Neuronal stem cell (in vitro differentiated cells): ENCODE measurements at regions not wholly inside any gene's neighbourhood (a gene's known extent, or its start where the extent isn't known, plus 50 kb on each side); places are given as distances from the start of the nearest gene placed in this dataset.

Experiments used
- DNase-seq: peaks from one replicate; pipeline ENCODE4 v3.0.0-alpha.2; 2013; ENCODE audit warnings: low spot score
- H2AFZ ChIP-seq: one replicate; pipeline ENCODE4 v1.6.1; 2013; ENCODE audit warnings: mild to moderate bottlenecking, low read length, inconsistent platforms
- H2AK5ac ChIP-seq: 2 replicates; pipeline ENCODE4 v1.6.1; 2013; ENCODE audit warnings: low read depth, mild to moderate bottlenecking, inconsistent platforms, low read length, moderate library complexity, mixed read lengths
- H2BK120ac ChIP-seq: 2 replicates; pipeline ENCODE4 v1.6.1; 2013; ENCODE audit warnings: low read depth, mild to moderate bottlenecking, inconsistent platforms, low read length, moderate library complexity, mixed read lengths
- H2BK12ac ChIP-seq: one replicate; pipeline ENCODE4 v1.6.1; 2013; ENCODE audit warnings: low read length, inconsistent platforms
- H2BK15ac ChIP-seq: 2 replicates; pipeline ENCODE4 v1.6.1; 2013; ENCODE audit warnings: mild to moderate bottlenecking, low read length, inconsistent platforms, mixed read lengths
- H2BK5ac ChIP-seq: one replicate; pipeline ENCODE4 v1.6.1; 2013; ENCODE audit warnings: inconsistent platforms, mild to moderate bottlenecking, low read length, moderate library complexity
- H3K14ac ChIP-seq: one replicate; pipeline ENCODE4 v1.6.1; 2013; ENCODE audit warnings: low read length, inconsistent platforms
- H3K18ac ChIP-seq: 2 replicates; pipeline ENCODE4 v1.6.1; 2013; ENCODE audit warnings: low read length, inconsistent platforms
- H3K23ac ChIP-seq: 2 replicates; pipeline ENCODE4 v1.6.1; 2013; ENCODE audit warnings: low read depth, mild to moderate bottlenecking, mixed read lengths, low read length, inconsistent platforms; ENCODE audit not compliant: poor library complexity
- H3K27ac ChIP-seq: replicated peaks from 3 replicates; pipeline ENCODE4 v1.5.1; 2013; ENCODE audit warnings: low read length, inconsistent platforms
- H3K27me3 ChIP-seq, 3 experiments: 2 replicates each; pipeline ENCODE4 v1.6.1; 2013; ENCODE audit warnings: low read length in 3 of 3, mild to moderate bottlenecking in 2 of 3, inconsistent platforms in 1 of 3, low read depth in 1 of 3, mixed read lengths in 1 of 3, moderate library complexity in 1 of 3; ENCODE audit not compliant: control insufficient read depth in 3 of 3, insufficient read depth in 3 of 3
- H3K36me3 ChIP-seq, 2 donors: replicated peaks in 1 of 2; 2 replicates each; pipeline ENCODE4 v1.6.1; 2013; ENCODE audit warnings: low read length in 2 of 2; ENCODE audit not compliant: control insufficient read depth in 2 of 2, insufficient read depth in 2 of 2
- H3K4ac ChIP-seq: 2 replicates; pipeline ENCODE4 v1.6.1; 2013; ENCODE audit warnings: inconsistent platforms, mild to moderate bottlenecking, low read length, moderate library complexity
- H3K4me1 ChIP-seq, 2 donors: 1 replicate in 1 of 2; 2 replicates in 1 of 2; pipeline ENCODE4 v1.6.1; 2013; ENCODE audit warnings: low read length in 2 of 2, low read depth in 1 of 2; ENCODE audit not compliant: control insufficient read depth in 2 of 2, insufficient read depth in 1 of 2
- H3K4me2 ChIP-seq: one replicate; pipeline ENCODE4 v1.6.1; 2013; ENCODE audit warnings: mild to moderate bottlenecking, low read length, inconsistent platforms; ENCODE audit not compliant: insufficient read depth, poor library complexity, severe bottlenecking
- H3K4me3 ChIP-seq, 2 donors: 2 replicates each; pipeline ENCODE4 v1.5.1; 2013; ENCODE audit warnings: low read length in 2 of 2, mild to moderate bottlenecking in 2 of 2, inconsistent platforms in 1 of 2, moderate library complexity in 1 of 2
- H3K79me1 ChIP-seq: one replicate; pipeline ENCODE4 v1.6.1; 2013; ENCODE audit warnings: low read depth, mild to moderate bottlenecking, inconsistent platforms, low read length, moderate library complexity
- H3K9ac ChIP-seq: one replicate; pipeline ENCODE4 v1.6.1; 2013; ENCODE audit warnings: mild to moderate bottlenecking, low read depth, low read length, inconsistent platforms; ENCODE audit not compliant: poor library complexity
- H3K9me3 ChIP-seq, 2 donors: replicated peaks in 1 of 2; 2 replicates each; pipeline versions ENCODE3 to v1.6.1; 2013; ENCODE audit warnings: low read length in 2 of 2, mild to moderate bottlenecking in 2 of 2, inconsistent platforms in 1 of 2, low read depth in 1 of 2, mixed read lengths in 1 of 2, moderate library complexity in 1 of 2; ENCODE audit not compliant: control insufficient read depth in 2 of 2, insufficient read depth in 1 of 2
- H4K8ac ChIP-seq: one replicate; pipeline ENCODE4 v1.6.1; 2013; ENCODE audit warnings: low read depth, mild to moderate bottlenecking, inconsistent platforms, low read length, moderate library complexity
- H4K91ac ChIP-seq: one replicate; pipeline ENCODE4 v1.6.1; 2013; ENCODE audit warnings: low read length, low read depth, mild to moderate bottlenecking, inconsistent platforms; ENCODE audit not compliant: poor library complexity
- WGBS, 2 donors: extraction: QIAGEN DNeasy Blood & Tissue Kit; methylation state at CpG; one replicate each; pipeline ENCODE4 v1.1.7; 2013; ENCODE audit warnings: missing lambda C conversion rate in 2 of 2, mixed read lengths in 1 of 2; ENCODE audit not compliant: insufficient read length in 2 of 2, insufficient replicate concordance in 1 of 2; ENCODE audit errors: extremely low coverage in 2 of 2; 5-methylcytosine and 5-hydroxymethylcytosine counted together

DNA sequence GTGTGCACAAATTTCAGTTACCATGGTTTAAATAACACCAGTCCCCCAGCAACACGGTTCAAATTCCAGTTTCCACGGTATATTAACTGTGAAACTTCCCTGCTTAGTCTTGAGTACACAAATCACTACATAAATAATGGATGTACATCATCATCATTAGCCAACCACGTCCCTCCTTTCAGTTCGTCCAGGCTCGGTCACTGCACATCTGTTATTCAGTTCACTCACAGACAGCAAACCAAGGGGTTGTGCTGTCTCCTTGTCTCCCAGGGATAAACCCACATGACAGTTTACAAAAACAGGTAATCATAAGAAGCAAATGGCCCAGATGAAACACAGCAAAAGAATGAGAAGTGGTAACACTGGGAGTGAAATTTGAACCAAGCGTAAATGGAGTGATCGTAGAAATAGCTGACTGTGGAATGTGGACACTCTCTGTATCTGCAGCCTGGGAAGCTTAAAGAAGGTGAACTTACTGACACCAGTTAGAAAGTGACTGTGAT lies 61.0 kb upstream of the RAD23B start:
- Histone ChIP-seq H3K14ac (no peak overlapping the region), H2AFZ (peak overlapping the region; percentile 76), H2BK120ac (no peak overlapping the region), H3K23ac (no peak overlapping the region), H2BK15ac (no peak overlapping the region), H2BK12ac (no peak overlapping the region), H3K79me1 (no peaks in the 10 kb centered on the region), H2BK5ac (no peak overlapping the region), H3K4me1 (peaks cover 2 to 5% of the 10 kb centered on the region in 2 donors), H3K18ac (no peak overlapping the region), H3K27me3 (no peaks in the 10 kb centered on the region), H3K4me2 (no peak overlapping the region), H4K8ac (no peak overlapping the region), H4K91ac (no peak overlapping the region), H3K9ac (no peak overlapping the region), H3K27ac (no peak overlapping the region), H3K4me3 (no peak overlapping the region), H3K4ac (no peak overlapping the region), H3K9me3 (no peaks in the 10 kb centered on the region), H2AK5ac (no peak overlapping the region), H3K36me3 (no peaks in the 10 kb centered on the region)
- DNase-seq: no peak
- no CpG with 5 or more reads among the region's 7 CpGs for WGBS, 2 donors

GRCh38 chr9:107223381-107223780 lies 59.7 kb upstream of the RAD23B start:
- Histone ChIP-seq H2BK15ac (no peak overlapping the region), H2BK5ac (no peak overlapping the region), H2AK5ac (no peak overlapping the region), H3K4me3 (no peak overlapping the region), H4K91ac (no peak overlapping the region), H3K9me3 (no peaks in the 10 kb centered on the region), H3K4ac (no peak overlapping the region), H3K9ac (no peak overlapping the region), H3K79me1 (no peaks in the 10 kb centered on the region), H3K27ac (no peak overlapping the region), H3K23ac (no peak overlapping the region), H2AFZ (no peak overlapping the region), H3K4me2 (no peak overlapping the region), H3K14ac (no peak overlapping the region), H3K4me1 (peaks cover 2 to 6% of the 10 kb centered on the region in 2 donors), H2BK12ac (no peak overlapping the region), H3K18ac (no peak overlapping the region), H2BK120ac (no peak overlapping the region), H3K36me3 (no peaks in the 10 kb centered on the region), H4K8ac (no peak overlapping the region), H3K27me3 (no peaks in the 10 kb centered on the region)
- no peak for DNase-seq
- WGBS, 2 donors: no CpG with 5 or more reads among the region's 2 CpGs

- no peak overlapping the region for H2AFZ ChIP-seq
- no peak overlapping the region for H4K91ac ChIP-seq
- no peaks in the 10 kb centered on the region for H3K9me3 ChIP-seq
- H2BK12ac ChIP-seq: no peak overlapping the region
- H3K4me2 ChIP-seq: no peak overlapping the region
- peaks cover 2 to 10% of the 10 kb centered on the region in 2 donors for H3K4me1 ChIP-seq
- no peak overlapping the region for H2BK15ac ChIP-seq
- H3K18ac ChIP-seq: no peak overlapping the region
- WGBS, 2 donors: no CpG with 5 or more reads among the region's 2 CpGs
- H3K14ac ChIP-seq: no peak overlapping the region
- no peak overlapping the region for H2AK5ac ChIP-seq
- H3K36me3 ChIP-seq: no peaks in the 10 kb centered on the region
- no peak overlapping the region for H2BK120ac ChIP-seq
- no peaks in the 10 kb centered on the region for H3K79me1 ChIP-seq
- H3K27ac ChIP-seq: no peak overlapping the region
- no peak overlapping the region for H3K23ac ChIP-seq
- H3K27me3 ChIP-seq: no peaks in the 10 kb centered on the region
- H3K4ac ChIP-seq: no peak overlapping the region
- no peak overlapping the region for H4K8ac ChIP-seq
- DNase-seq: no peak
- H2BK5ac ChIP-seq: no peak overlapping the region
- no peak overlapping the region for H3K4me3 ChIP-seq
- H3K9ac ChIP-seq: no peak overlapping the region
These were observed 58.8 kb upstream of the RAD23B start for GRCh38 chr9:107224252-107224651.

DNA sequence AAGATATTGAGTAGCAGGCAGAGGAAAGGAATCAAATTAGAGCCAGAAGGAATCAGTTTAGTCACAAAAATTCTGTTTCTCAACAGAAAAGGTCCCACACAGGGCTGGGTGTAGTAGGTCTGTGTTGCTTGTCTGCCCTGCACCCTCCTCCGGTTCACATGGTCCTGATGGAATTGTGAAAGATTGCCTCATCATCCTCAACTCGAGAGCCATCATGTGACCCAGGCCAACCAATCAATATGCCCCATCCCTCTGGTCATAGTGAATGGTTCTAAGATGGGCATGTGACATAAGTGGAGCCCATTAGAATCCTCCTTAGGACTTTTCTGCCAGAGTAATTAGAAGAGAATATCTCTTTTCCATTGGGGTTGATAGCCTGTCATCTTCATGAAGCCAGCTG lies 56.7 kb upstream of the RAD23B start:
- Histone ChIP-seq H3K36me3 (no peaks in the 10 kb centered on the region), H4K8ac (no peak overlapping the region), H3K79me1 (no peaks in the 10 kb centered on the region), H2BK120ac (no peak overlapping the region), H3K23ac (no peak overlapping the region), H3K4me2 (no peak overlapping the region), H3K4ac (no peak overlapping the region), H2AK5ac (no peak overlapping the region), H3K27ac (no peak overlapping the region), H4K91ac (no peak overlapping the region), H2BK15ac (no peak overlapping the region), H3K18ac (no peak overlapping the region), H2AFZ (no peak overlapping the region), H3K27me3 (peaks cover 0 to 10% (median 0%) of the 10 kb centered on the region in 3 experiments), H3K4me1 (peaks cover 2 to 12% of the 10 kb centered on the region in 2 donors), H3K4me3 (no peak overlapping the region), H2BK12ac (no peak overlapping the region), H3K9ac (no peak overlapping the region), H2BK5ac (no peak overlapping the region), H3K14ac (no peak overlapping the region), H3K9me3 (no peaks in the 10 kb centered on the region)
- DNase-seq: no peak
- no CpG with 5 or more reads among the region's 2 CpGs for WGBS, 2 donors
